ENCODE measurements at regions not wholly inside any gene's neighbourhood (a gene's known extent, or its start where the extent isn't known, plus 50 kb on each side); places are given as distances from the start of the nearest gene placed in this dataset.

DNA sequence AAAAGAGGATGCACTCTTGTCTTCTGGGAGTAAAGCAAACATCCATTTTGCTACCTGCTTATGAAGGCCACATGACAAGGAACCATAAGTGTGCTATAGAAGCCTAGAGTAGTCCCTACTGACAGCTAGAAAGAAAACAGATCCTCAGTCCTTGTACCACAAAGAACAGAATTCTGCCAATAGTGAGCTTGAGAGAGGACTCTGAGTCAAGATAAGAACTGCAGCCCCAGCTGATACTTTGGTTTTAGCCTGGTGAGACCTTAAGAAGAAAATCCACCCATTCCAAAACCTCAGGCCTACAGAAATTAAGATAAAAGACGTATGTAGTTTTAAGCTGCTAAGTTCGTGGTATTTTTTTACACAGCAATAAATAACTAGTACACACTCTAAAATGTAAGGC is 914.6 kb downstream of the PCDH19 start:
- TF ChIP-seq, protein P1, sequence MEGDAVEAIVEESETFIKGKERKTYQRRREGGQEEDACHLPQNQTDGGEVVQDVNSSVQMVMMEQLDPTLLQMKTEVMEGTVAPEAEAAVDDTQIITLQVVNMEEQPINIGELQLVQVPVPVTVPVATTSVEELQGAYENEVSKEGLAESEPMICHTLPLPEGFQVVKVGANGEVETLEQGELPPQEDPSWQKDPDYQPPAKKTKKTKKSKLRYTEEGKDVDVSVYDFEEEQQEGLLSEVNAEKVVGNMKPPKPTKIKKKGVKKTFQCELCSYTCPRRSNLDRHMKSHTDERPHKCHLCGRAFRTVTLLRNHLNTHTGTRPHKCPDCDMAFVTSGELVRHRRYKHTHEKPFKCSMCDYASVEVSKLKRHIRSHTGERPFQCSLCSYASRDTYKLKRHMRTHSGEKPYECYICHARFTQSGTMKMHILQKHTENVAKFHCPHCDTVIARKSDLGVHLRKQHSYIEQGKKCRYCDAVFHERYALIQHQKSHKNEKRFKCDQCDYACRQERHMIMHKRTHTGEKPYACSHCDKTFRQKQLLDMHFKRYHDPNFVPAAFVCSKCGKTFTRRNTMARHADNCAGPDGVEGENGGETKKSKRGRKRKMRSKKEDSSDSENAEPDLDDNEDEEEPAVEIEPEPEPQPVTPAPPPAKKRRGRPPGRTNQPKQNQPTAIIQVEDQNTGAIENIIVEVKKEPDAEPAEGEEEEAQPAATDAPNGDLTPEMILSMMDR (IDR thresholded peaks at IDR 0.05) = no peak
- TF ChIP-seq POLR2A (IDR thresholded peaks at IDR 0.05) (no peak), POLR2AphosphoS5 (IDR thresholded peaks at IDR 0.05) (no peak)
